Naive thymus-derived CD4-positive, alpha-beta T cell (primary cell): ENCODE measurements at regions not wholly inside any gene's neighbourhood (a gene's known extent, or its start where the extent isn't known, plus 50 kb on each side); places are given as distances from the start of the nearest gene placed in this dataset.

Experiments used
- ATAC-seq: fragments of 150-1000 bp; cut with Tn5 transposase; 2 replicates; pipeline ENCODE4 v1.10.0; 2021; ENCODE audit warnings: mild to moderate bottlenecking, moderate library complexity
- CTCF ChIA-PET: fragments of 350-600 bp; sonication (Branson Sonifier 250); formaldehyde crosslinking; loops from one replicate; lab custom pipeline; 2021; ENCODE audit warnings: antibody characterized with exemption; lab: Charles Lee
- POLR2A ChIA-PET: fragments of 350-600 bp; sonication (Branson Sonifier 250); formaldehyde crosslinking; loops from one replicate; lab custom pipeline; 2021; ENCODE audit warnings: antibody characterized with exemption, inconsistent platforms; lab: Charles Lee
- DNase-seq, 9 donors: peaks; one replicate each; pipeline versions ENCODE4 v3.0.0 to v3.0.0-alpha.2; 2020 to 2022; ENCODE audit warnings: mixed read lengths in 1 of 9
- H3K27ac ChIP-seq: one replicate; pipeline ENCODE4 v1.7.0; 2013; ENCODE audit warnings: mild to moderate bottlenecking, low read depth, low read length, moderate library complexity
- H3K27me3 ChIP-seq, 2 donors: one replicate each; pipeline ENCODE4 v1.7.0; 2013; ENCODE audit warnings: low read length in 2 of 2, mild to moderate bottlenecking in 2 of 2, moderate library complexity in 2 of 2; ENCODE audit not compliant: control insufficient read depth in 2 of 2, insufficient read depth in 2 of 2
- H3K36me3 ChIP-seq, 3 experiments: 1 replicate in 2 of 3; 2 replicates in 1 of 3; pipeline ENCODE4 v1.7.0; 2013; ENCODE audit warnings: low read length in 3 of 3, mild to moderate bottlenecking in 3 of 3, moderate library complexity in 1 of 3; ENCODE audit not compliant: insufficient read depth in 3 of 3, control insufficient read depth in 2 of 3
- H3K4me1 ChIP-seq, 2 donors: one replicate each; pipeline ENCODE4 v1.7.0; 2013; ENCODE audit warnings: low read length in 2 of 2, mild to moderate bottlenecking in 2 of 2, moderate library complexity in 1 of 2; ENCODE audit not compliant: control insufficient read depth in 2 of 2, insufficient read depth in 2 of 2
- H3K4me3 ChIP-seq: 2 replicates; pipeline ENCODE4 v1.7.0; 2013; ENCODE audit warnings: mild to moderate bottlenecking, low read length
- H3K9me3 ChIP-seq, 3 experiments: 1 replicate in 2 of 3; 2 replicates in 1 of 3; pipeline ENCODE4 v1.7.0; 2013; ENCODE audit warnings: low read length in 3 of 3; ENCODE audit not compliant: control insufficient read depth in 2 of 3
- H3K27ac Mint-ChIP-seq, 9 donors: one replicate each; pipeline ENCODE4 v1.8.0; 2020 to 2022; ENCODE audit warnings: mixed read lengths in 9 of 9, mild to moderate bottlenecking in 8 of 9, moderate library complexity in 5 of 9, inconsistent platforms in 2 of 9
- H3K27me3 Mint-ChIP-seq, 5 donors: one replicate each; pipeline ENCODE4 v1.8.0; 2021 to 2022; ENCODE audit warnings: mixed read lengths in 5 of 5, mild to moderate bottlenecking in 1 of 5
- H3K36me3 Mint-ChIP-seq, 5 donors: one replicate each; pipeline ENCODE4 v1.8.0; 2020 to 2022; ENCODE audit warnings: mixed read lengths in 5 of 5, mild to moderate bottlenecking in 3 of 5, inconsistent platforms in 1 of 5
- H3K4me1 Mint-ChIP-seq, 7 donors: one replicate each; pipeline ENCODE4 v1.8.0; 2020 to 2022; ENCODE audit warnings: mixed read lengths in 7 of 7, mild to moderate bottlenecking in 3 of 7, inconsistent platforms in 1 of 7
- H3K4me3 Mint-ChIP-seq, 10 donors: one replicate each; pipeline ENCODE4 v1.8.0; 2020 to 2022; ENCODE audit warnings: mild to moderate bottlenecking in 10 of 10, mixed read lengths in 10 of 10, moderate library complexity in 6 of 10, inconsistent platforms in 2 of 10
- H3K9me3 Mint-ChIP-seq, 11 donors: one replicate each; pipeline ENCODE4 v1.8.0; 2020 to 2022; ENCODE audit warnings: mixed read lengths in 11 of 11, mild to moderate bottlenecking in 4 of 11, inconsistent platforms in 1 of 11, moderate library complexity in 1 of 11
- intact Hi-C, 2 donors: fragments of 100-400 bp; cut with micrococcal nuclease; formaldehyde crosslinking; loops; one replicate each; pipeline ENCODE4 v1.15.1; 2023

- ChIA-PET CTCF (no interaction called here), POLR2A (no interaction called here)
- Mint-ChIP-seq H3K27ac (no peak overlapping the region), H3K27me3 (no peaks in the 10 kb centered on the region), H3K9me3 (no peaks in the 10 kb centered on the region), H3K36me3 (no peaks in the 10 kb centered on the region), H3K4me3 (no peak overlapping the region), H3K4me1 (peaks cover 0 to 1% (median 0%) of the 10 kb centered on the region in 7 donors)
- ATAC-seq = no peak
- no peaks in the 10 kb centered on the region for H3K4me1 ChIP-seq
- no peaks in the 10 kb centered on the region for H3K9me3 ChIP-seq
- H3K27ac ChIP-seq = no peak overlapping the region
- H3K4me3 ChIP-seq = no peak overlapping the region
- H3K36me3 ChIP-seq = no peaks in the 10 kb centered on the region
- no peaks in the 10 kb centered on the region for H3K27me3 ChIP-seq
- intact Hi-C loops = no loop called here
- no peak for DNase-seq
Measured at GRCh38 chr16:85279825-85280545, 167.7 kb upstream of the CIBAR2 start.

- DNase-seq = no peak
- intact Hi-C loops = no loop called here
- no peaks in the 10 kb centered on the region for H3K4me1 ChIP-seq
- CTCF ChIA-PET = no interaction called here
- H3K27ac ChIP-seq = no peak overlapping the region
- no peak overlapping the region for H3K4me3 Mint-ChIP-seq
- H3K4me3 ChIP-seq = no peak overlapping the region
- H3K36me3 ChIP-seq = no peaks in the 10 kb centered on the region
- no peaks in the 10 kb centered on the region for H3K9me3 ChIP-seq
- no peak overlapping the region for H3K27ac Mint-ChIP-seq
- no peaks in the 10 kb centered on the region for H3K36me3 Mint-ChIP-seq
- H3K27me3 ChIP-seq = no peaks in the 10 kb centered on the region
- peaks cover 0 to 1% (median 0%) of the 10 kb centered on the region in 7 donors for H3K4me1 Mint-ChIP-seq
- ATAC-seq = no peak
- H3K27me3 Mint-ChIP-seq = no peaks in the 10 kb centered on the region
- POLR2A ChIA-PET = no interaction called here
- H3K9me3 Mint-ChIP-seq = no peaks in the 10 kb centered on the region
Measured at GRCh38 chr16:85281181-85281580, 168.9 kb upstream of the CIBAR2 start.

GRCh38 chr16:85282842-85283241, 170.6 kb upstream of the CIBAR2 start:
- Mint-ChIP-seq H3K9me3 (no peaks in the 10 kb centered on the region), H3K27me3 (no peaks in the 10 kb centered on the region), H3K4me1 (no peaks in the 10 kb centered on the region), H3K36me3 (no peaks in the 10 kb centered on the region), H3K4me3 (no peak overlapping the region), H3K27ac (no peak overlapping the region)
- Histone ChIP-seq H3K4me1 (no peaks in the 10 kb centered on the region), H3K27ac (no peak overlapping the region), H3K36me3 (no peaks in the 10 kb centered on the region), H3K27me3 (no peaks in the 10 kb centered on the region), H3K4me3 (no peak overlapping the region), H3K9me3 (no peaks in the 10 kb centered on the region)
- DNase-seq = no peak
- intact Hi-C loops = no loop called here
- ChIA-PET CTCF (no interaction called here), POLR2A (no interaction called here)
- ATAC-seq = no peak

- CTCF ChIA-PET = no interaction called here
- Histone ChIP-seq H3K27me3 (no peaks in the 10 kb centered on the region), H3K4me1 (no peaks in the 10 kb centered on the region), H3K4me3 (no peak overlapping the region), H3K27ac (no peak overlapping the region), H3K9me3 (no peaks in the 10 kb centered on the region), H3K36me3 (no peaks in the 10 kb centered on the region)
- DNase-seq (no peak), ATAC-seq (no peak)
- no peak overlapping the region for H3K4me3 Mint-ChIP-seq
- no peaks in the 10 kb centered on the region for H3K4me1 Mint-ChIP-seq
- H3K9me3 Mint-ChIP-seq = no peaks in the 10 kb centered on the region
- H3K27me3 Mint-ChIP-seq = no peaks in the 10 kb centered on the region
- POLR2A ChIA-PET = no interaction called here
- no peak overlapping the region for H3K27ac Mint-ChIP-seq
- intact Hi-C loops = no loop called here
- no peaks in the 10 kb centered on the region for H3K36me3 Mint-ChIP-seq
Measured at GRCh38 chr16:85283305-85284050, 171.2 kb upstream of the CIBAR2 start.

- Histone ChIP-seq H3K9me3 (no peaks in the 10 kb centered on the region), H3K4me3 (no peak overlapping the region), H3K36me3 (no peaks in the 10 kb centered on the region), H3K27ac (no peak overlapping the region), H3K4me1 (no peaks in the 10 kb centered on the region), H3K27me3 (no peaks in the 10 kb centered on the region)
- Mint-ChIP-seq H3K27ac (no peak overlapping the region), H3K4me1 (no peaks in the 10 kb centered on the region), H3K36me3 (no peaks in the 10 kb centered on the region), H3K27me3 (no peaks in the 10 kb centered on the region), H3K4me3 (no peak overlapping the region), H3K9me3 (no peaks in the 10 kb centered on the region)
- DNase-seq (no peak), ATAC-seq (no peak)
- ChIA-PET CTCF (no interaction called here), POLR2A (no interaction called here)
- intact Hi-C loops = no loop called here
Measured at GRCh38 chr16:85284141-85284817, 172.0 kb upstream of the CIBAR2 start.

- ChIA-PET POLR2A (no interaction called here), CTCF (interaction anchor here (1.5 kb wide), 1 partner anchor 10 kb away, joined by 3 read pairs; no protein-coding TSS in a partner anchor)
- Histone ChIP-seq H3K9me3 (no peaks in the 10 kb centered on the region), H3K36me3 (no peaks in the 10 kb centered on the region), H3K27ac (no peak overlapping the region), H3K4me3 (no peak overlapping the region), H3K4me1 (no peaks in the 10 kb centered on the region), H3K27me3 (no peaks in the 10 kb centered on the region)
- intact Hi-C loops = no loop called here
- DNase-seq (no peak), ATAC-seq (no peak)
- no peaks in the 10 kb centered on the region for H3K4me1 Mint-ChIP-seq
- no peak overlapping the region for H3K4me3 Mint-ChIP-seq
- H3K27ac Mint-ChIP-seq = no peak overlapping the region
- no peaks in the 10 kb centered on the region for H3K27me3 Mint-ChIP-seq
- H3K9me3 Mint-ChIP-seq = no peaks in the 10 kb centered on the region
- H3K36me3 Mint-ChIP-seq = no peaks in the 10 kb centered on the region
Measured at GRCh38 chr16:85285681-85286065, 173.4 kb upstream of the CIBAR2 start.
